CD4-positive, alpha-beta T cell treated with Interleukin-17A for 1 hour (primary cell): ENCODE measurements at regions not wholly inside any gene's neighbourhood (a gene's known extent, or its start where the extent isn't known, plus 50 kb on each side); places are given as distances from the start of the nearest gene placed in this dataset.
"Not testable (repeated sequence)": the region's sequence is repeated elsewhere in the genome, so short reads cannot be mapped to it uniquely, and the experiment has no call there.

Experiments
- DNase-seq: peaks from one replicate; pipeline ENCODE4 v3.0.0-alpha.2; 2020

- DNase-seq: no peak
Observed at GRCh38 chr20:60788070-60788469, 464.0 kb upstream of the CDH4 start.

- DNase-seq: no peak
Observed at GRCh38 chr20:60789399-60789798, 462.7 kb upstream of the CDH4 start.

GRCh38 chr20:60790339-60790738 lies 461.7 kb upstream of the CDH4 start:
- not testable (repeated sequence) for DNase-seq

DNA sequence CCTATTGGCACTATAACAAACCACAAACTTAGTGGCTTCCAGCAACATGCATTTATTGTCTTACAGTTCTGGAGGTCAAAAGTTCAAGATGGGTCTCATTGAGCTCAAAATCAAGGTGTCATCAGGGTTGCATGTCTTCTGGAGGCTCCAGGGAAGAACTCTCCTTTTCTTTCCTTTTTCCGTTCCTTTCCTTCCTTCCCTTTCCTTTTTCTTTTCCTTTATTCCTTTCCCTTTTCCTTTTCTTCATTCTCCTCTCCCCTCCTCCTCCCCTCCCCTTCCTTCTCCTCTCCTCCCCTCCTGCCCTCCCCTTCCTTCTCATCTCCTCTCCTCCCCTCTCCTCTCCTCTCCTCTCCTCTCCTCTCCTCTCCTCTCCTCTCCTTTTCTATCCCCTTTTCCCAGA lies 460.2 kb upstream of the CDH4 start:
- DNase-seq: no peak

- no peak for DNase-seq
Observed at GRCh38 chr20:60792941-60793340, 459.1 kb upstream of the CDH4 start.

GRCh38 chr20:60794674-60795073 lies 457.4 kb upstream of the CDH4 start:
- no peak for DNase-seq

DNA sequence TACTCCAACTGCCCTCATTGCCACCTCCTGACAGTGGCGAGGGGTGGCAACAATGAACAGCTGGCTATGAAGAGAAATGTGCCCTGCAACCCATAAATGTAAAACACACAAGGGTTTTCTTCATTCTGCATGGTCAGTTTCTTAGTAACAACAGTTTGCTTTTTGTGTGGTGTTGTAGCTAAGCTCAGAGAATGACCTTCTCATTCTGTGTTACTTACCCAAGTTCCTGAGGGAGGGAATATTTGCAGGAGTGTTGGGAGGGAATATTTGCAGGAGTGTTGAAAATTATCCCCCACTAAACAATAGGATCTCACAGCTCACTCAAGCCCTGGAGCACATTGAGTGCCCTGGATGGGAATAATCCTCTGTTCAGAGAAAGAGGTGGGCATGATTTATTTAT lies 456.4 kb upstream of the CDH4 start:
- DNase-seq: no peak

- no peak for DNase-seq
Observed at GRCh38 chr20:60800185-60800584, 451.9 kb upstream of the CDH4 start.

DNA sequence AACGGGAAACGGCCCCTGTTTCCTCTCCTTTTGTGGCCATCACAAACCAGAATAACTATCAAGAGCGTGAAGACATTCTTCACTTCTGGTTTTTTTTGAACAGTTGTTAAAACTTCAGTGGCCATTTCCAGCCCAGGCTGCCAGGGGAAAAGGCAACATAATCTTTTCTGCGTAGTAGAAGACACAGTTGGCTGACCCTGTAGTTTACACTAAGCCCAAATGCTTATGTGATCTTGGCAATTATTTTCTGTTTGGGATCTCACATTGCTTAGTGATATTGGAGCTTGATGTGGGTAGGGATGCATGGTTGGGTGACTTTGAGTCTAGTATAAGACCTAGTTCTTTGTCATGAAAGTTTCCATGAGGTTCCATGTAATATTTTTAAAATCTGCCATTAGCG lies 449.4 kb upstream of the CDH4 start:
- no peak for DNase-seq

GRCh38 chr20:60803335-60804055 lies 448.6 kb upstream of the CDH4 start:
- DNase-seq: no peak

GRCh38 chr20:60804240-60804917 lies 447.7 kb upstream of the CDH4 start:
- DNase-seq: no peak

GRCh38 chr20:60804918-60805630 lies 447.0 kb upstream of the CDH4 start:
- no peak for DNase-seq

DNA sequence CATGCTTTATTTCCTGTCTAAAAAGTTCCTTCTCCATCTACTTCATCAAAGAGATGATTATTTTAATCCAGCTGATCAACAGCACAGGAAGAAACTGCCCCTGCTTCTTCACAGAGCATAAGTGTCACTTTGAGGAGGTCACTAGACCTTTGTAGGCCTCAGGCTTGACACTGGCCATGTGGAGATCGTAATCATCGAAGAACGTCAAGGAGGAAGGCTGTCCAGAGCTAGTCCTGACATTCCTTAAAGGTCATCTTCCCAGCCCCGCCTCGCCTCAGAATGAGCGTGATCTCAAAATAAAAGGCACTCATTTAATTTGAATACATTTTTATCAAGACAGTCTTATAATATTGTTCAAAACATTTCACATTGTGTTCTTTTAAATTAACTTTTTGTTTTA lies 445.7 kb upstream of the CDH4 start:
- DNase-seq: no peak

GRCh38 chr20:60806824-60807223 lies 445.2 kb upstream of the CDH4 start:
- no peak for DNase-seq

- DNase-seq: no peak
Observed at GRCh38 chr20:60808003-60808672, 443.9 kb upstream of the CDH4 start.

GRCh38 chr20:60808701-60809100 lies 443.4 kb upstream of the CDH4 start:
- no peak for DNase-seq

GRCh38 chr20:60810561-60810960 lies 441.5 kb upstream of the CDH4 start:
- DNase-seq: no peak

- no peak for DNase-seq
Observed at GRCh38 chr20:60812561-60812960, 439.5 kb upstream of the CDH4 start.

GRCh38 chr20:60813066-60813465 lies 439.0 kb upstream of the CDH4 start:
- no peak for DNase-seq

- DNase-seq: no peak
Observed at GRCh38 chr20:60815656-60816055, 436.4 kb upstream of the CDH4 start.

GRCh38 chr20:60816901-60817300 lies 435.2 kb upstream of the CDH4 start:
- no peak for DNase-seq

GRCh38 chr20:60817891-60818290 lies 434.2 kb upstream of the CDH4 start:
- DNase-seq: no peak

DNA sequence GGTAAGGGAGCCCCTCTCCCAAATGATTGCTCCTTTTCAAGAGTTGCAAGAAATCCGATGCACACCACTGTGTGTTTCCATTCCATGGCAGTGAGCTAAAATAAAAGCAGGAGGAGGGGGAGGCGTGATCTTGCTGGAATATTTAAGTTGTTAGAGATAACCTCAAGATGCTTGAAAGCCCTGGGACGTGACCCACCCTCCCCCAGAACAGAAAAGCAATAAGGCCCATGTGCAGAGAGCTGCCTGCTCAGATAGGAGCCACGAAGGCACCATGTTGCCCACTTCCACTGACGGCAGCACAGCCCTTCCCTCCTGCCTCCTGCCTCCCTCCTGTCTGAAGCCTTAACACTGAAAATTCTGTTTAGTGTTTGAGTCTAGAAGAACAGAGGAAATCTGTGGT lies 432.6 kb upstream of the CDH4 start:
- no peak for DNase-seq

- no peak for DNase-seq
Observed at GRCh38 chr20:60820149-60820548, 431.9 kb upstream of the CDH4 start.
